22Rv1 (cell line): ENCODE measurements at regions not wholly inside any gene's neighbourhood (a gene's known extent, or its start where the extent isn't known, plus 50 kb on each side); places are given as distances from the start of the nearest gene placed in this dataset.
"Not testable (repeated sequence)": the region's sequence is repeated elsewhere in the genome, so short reads cannot be mapped to it uniquely, and the experiment has no call there.

ENCODE experiments used
- H3K27ac ChIP-seq: fragments of 450-650 bp; 2 replicates; pipeline ENCODE4 v1.5.1; 2017
- CTCF ChIP-seq: fragments of 450-650 bp; IDR thresholded peaks from 2 replicates; pipeline ENCODE4 v1.5.1; 2017; ENCODE audit warnings: mild to moderate bottlenecking
- ZFX ChIP-seq: fragments of 450-650 bp; IDR thresholded peaks from 2 replicates; pipeline ENCODE4 v1.6.1; 2017; ENCODE audit warnings: antibody characterized with exemption, borderline replicate concordance

DNA sequence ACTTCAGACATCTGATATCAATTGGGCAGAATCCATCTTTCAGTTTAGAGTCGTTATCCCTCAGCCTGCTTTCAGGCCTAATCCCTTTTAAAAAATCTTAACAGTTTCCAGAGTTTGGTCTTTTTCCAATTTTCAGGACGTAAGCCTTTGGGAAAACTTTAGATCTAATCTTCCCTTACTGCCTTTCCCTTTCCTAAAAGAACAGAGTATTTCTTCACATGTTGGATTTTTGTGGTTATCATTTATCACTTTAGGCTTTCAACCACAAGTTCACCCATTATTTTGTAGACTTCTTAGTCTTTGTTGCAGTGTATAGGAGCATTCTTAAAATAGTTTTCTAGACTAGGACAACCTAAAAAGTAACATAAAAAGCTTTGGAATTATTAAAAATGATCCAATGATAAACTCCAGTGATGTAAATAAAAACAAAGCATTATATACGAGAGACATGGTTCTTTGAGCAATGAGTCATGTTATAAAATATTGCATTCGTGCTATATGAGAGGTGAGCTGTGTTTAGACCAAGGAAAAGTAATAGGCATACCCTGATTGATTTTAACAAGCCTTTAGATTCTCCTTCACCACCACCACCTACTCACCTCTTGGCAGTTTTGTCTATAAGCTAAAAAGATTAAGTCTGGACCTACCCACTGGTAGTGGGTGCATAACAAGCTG, 90.4 kb upstream of the MCHR2 start:
- TF ChIP-seq ZFX (no peak), CTCF (no peak)
- H3K27ac ChIP-seq = no peak overlapping the region

GRCh38 chr6:100078509-100078908, 84.5 kb upstream of the MCHR2 start:
- H3K27ac ChIP-seq = no peak overlapping the region
- peak; percentile 84 for TF ChIP-seq CTCF
- TF ChIP-seq ZFX = no peak

DNA sequence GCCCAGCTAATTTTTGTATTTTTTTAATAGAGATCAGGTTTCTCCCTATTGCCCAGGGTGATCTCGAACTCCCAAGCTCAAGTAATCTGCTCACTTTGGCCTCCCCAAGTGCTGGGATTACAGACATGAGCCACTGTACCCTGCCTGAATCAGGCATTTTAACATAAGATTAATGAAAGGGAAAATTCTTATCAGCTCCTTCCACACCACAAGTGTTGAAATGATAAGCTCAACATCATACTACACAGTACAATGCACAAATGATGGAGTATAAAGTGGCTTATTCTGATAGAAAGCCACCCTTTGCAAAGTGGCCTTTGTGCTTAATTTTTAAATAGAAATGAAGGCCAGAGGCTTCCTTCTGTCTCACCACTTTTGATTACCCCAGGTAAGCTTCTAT, 71.3 kb upstream of the MCHR2 start:
- H3K27ac ChIP-seq = no peak overlapping the region
- TF ChIP-seq ZFX = no peak

DNA sequence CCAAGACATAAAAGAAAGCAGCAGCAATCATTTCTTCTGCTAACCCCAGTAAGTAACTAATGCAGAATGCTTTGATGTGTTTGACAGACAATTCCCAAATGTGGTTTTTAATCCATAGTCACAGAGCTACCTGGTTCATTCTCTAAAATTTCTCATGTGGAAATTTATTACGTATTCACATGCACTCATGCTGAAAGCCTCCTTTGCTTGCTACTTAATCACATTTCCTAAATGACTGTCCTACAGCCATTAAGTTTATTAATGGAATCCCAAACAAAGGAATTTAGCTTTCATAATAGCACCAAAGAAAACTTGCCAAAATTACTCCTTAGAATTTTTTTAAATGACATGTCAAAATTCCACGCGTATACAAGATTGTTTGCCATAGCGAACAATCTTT, 68.6 kb upstream of the MCHR2 start:
- no peak overlapping the region for H3K27ac ChIP-seq

GRCh38 chr6:100057941-100058340, 63.9 kb upstream of the MCHR2 start:
- H3K27ac ChIP-seq = no peak overlapping the region
- no peak for TF ChIP-seq ZFX
- TF ChIP-seq CTCF = no peak

More for the DNA sequence above, 68.6 kb upstream of the MCHR2 start:
- no peak for TF ChIP-seq ZFX
- TF ChIP-seq CTCF = no peak

GRCh38 chr6:100050550-100050949, 56.5 kb upstream of the MCHR2 start:
- TF ChIP-seq ZFX (no peak), CTCF (no peak)
- H3K27ac ChIP-seq = no peak overlapping the region

DNA sequence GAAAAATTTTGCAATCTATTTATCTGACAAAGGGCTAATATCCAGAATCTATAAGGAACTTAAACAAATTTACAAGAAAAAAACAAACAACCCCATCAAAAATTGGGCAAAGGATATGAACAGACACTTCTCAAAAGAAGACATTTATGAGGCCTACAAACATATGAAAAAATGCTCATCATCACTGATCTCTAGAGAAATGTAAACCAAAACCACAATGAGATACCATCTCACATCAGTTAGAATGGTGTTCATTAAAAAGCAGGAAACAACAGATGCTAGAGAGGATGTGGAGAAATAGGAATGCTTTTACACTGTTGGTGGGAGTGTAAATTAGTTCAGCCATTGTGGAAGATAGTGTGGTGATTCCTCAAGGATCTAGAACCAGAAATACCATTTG, 49.9 kb upstream of the MCHR2 start:
- H3K27ac ChIP-seq = not testable (repeated sequence)
